NT2/D1 (cell line): ENCODE measurements at regions not wholly inside any gene's neighbourhood (a gene's known extent, or its start where the extent isn't known, plus 50 kb on each side); places are given as distances from the start of the nearest gene placed in this dataset.

Experiments
- SUZ12 ChIP-seq: IDR thresholded peaks from 2 replicates; pipeline ENCODE4 v1.6.1; 2011; ENCODE audit not compliant: insufficient read length, insufficient read depth; ENCODE audit errors: extremely low read depth
- YY1 ChIP-seq: IDR thresholded peaks from 2 replicates; pipeline ENCODE4 v1.6.1; 2011; ENCODE audit not compliant: insufficient read length, insufficient read depth
- ZNF274 ChIP-seq: IDR thresholded peaks from 2 replicates; pipeline ENCODE4 v1.6.1; 2011; ENCODE audit warnings: mild to moderate bottlenecking, low read depth, low read length

DNA sequence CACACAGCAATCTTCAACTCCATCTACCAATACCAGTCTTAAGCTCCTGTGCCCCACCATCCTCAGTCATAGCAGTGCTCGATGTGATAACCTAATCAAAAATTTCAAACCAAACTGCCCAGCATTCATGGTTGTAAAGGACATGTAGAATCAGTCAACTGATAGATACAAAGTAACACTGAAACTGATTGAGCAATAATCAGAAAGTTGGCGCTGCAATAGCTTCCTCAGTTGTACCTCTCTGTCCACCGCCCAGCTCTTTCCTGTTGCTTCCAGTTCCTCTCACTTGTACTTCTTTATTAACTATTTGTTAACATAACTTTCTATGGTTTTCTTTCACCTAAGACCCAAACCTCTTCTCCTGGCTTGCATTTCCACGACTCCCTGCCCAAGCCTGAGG is 745.7 kb downstream of the PDCD6IP start:
- no peak for TF ChIP-seq ZNF274
- no peak for TF ChIP-seq YY1
- no peak for TF ChIP-seq SUZ12
